Activated naive CD4-positive, alpha-beta T cell (primary cell): ENCODE measurements at regions not wholly inside any gene's neighbourhood (a gene's known extent, or its start where the extent isn't known, plus 50 kb on each side); places are given as distances from the start of the nearest gene placed in this dataset.
A peak's percentile ranks its signal among the peaks of the same experiment; 100 is the strongest.
"Not testable (repeated sequence)": the region's sequence is repeated elsewhere in the genome, so short reads cannot be mapped to it uniquely, and the experiment has no call there.

Source experiments
- DNase-seq, 4 experiments: peaks; one replicate each; lab custom pipeline; 2025; lab: John Stamatoyannopoulos, UW

GRCh38 chr1:10940838-10941237 is 71.6 kb upstream of the TARDBP start:
- no peak for DNase-seq

GRCh38 chr1:10941891-10942541 is 70.4 kb upstream of the TARDBP start:
- DNase-seq: peak; percentile 46 to 57 (median 54)

GRCh38 chr1:10942542-10942912 is 69.9 kb upstream of the TARDBP start:
- DNase-seq: no peak

GRCh38 chr1:10943041-10943440 is 69.4 kb upstream of the TARDBP start:
- DNase-seq: no peak

- DNase-seq: no peak
Measured at GRCh38 chr1:10943991-10944730, 68.3 kb upstream of the TARDBP start.

GRCh38 chr1:10945991-10946509 is 66.4 kb upstream of the TARDBP start:
- DNase-seq: no peak

- DNase-seq: no peak
Measured at GRCh38 chr1:10947181-10947580, 65.3 kb upstream of the TARDBP start.

- DNase-seq: no peak
Measured at GRCh38 chr1:10947691-10948462, 64.6 kb upstream of the TARDBP start.

GRCh38 chr1:10948463-10948775 is 64.0 kb upstream of the TARDBP start:
- no peak for DNase-seq

GRCh38 chr1:10950316-10951172 is 61.9 kb upstream of the TARDBP start:
- DNase-seq: no peak

- not testable (repeated sequence) for DNase-seq
Measured at GRCh38 chr1:10951298-10951697, 61.2 kb upstream of the TARDBP start.

GRCh38 chr1:10951961-10952360 is 60.5 kb upstream of the TARDBP start:
- no peak for DNase-seq

GRCh38 chr1:10953505-10954193 is 58.8 kb upstream of the TARDBP start:
- no peak for DNase-seq

- DNase-seq: no peak
Measured at GRCh38 chr1:10957133-10957532, 55.3 kb upstream of the TARDBP start.

- DNase-seq: no peak
Measured at GRCh38 chr1:10958614-10959013, 53.8 kb upstream of the TARDBP start.

GRCh38 chr1:10960411-10961299 is 51.8 kb upstream of the TARDBP start:
- peak; percentile 56 to 83 (median 68) for DNase-seq

GRCh38 chr1:10961300-10961833 is 51.1 kb upstream of the TARDBP start:
- no peak for DNase-seq

GRCh38 chr1:10962483-10962882 is 50.0 kb upstream of the TARDBP start:
- DNase-seq: no peak
